H9 (cell line): ENCODE measurements at regions not wholly inside any gene's neighbourhood (a gene's known extent, or its start where the extent isn't known, plus 50 kb on each side); places are given as distances from the start of the nearest gene placed in this dataset.

Experiments
- DNase-seq: peaks from one replicate; pipeline ENCODE4 v3.0.0-alpha.2; 2017
- H2AFZ ChIP-seq: one replicate; pipeline ENCODE4 v1.6.1; 2013; ENCODE audit warnings: mild to moderate bottlenecking, low read length, control low read depth, moderate library complexity
- H2AK5ac ChIP-seq: 2 replicates; pipeline ENCODE4 v1.6.1; 2013; ENCODE audit warnings: low read length, control low read depth, mixed read lengths; ENCODE audit not compliant: insufficient read length
- H2BK120ac ChIP-seq: one replicate; pipeline ENCODE4 v1.6.1; 2013; ENCODE audit warnings: low read depth, mild to moderate bottlenecking, low read length, control low read depth, inconsistent platforms; ENCODE audit not compliant: poor library complexity, severe bottlenecking
- H2BK12ac ChIP-seq: 2 replicates; pipeline ENCODE4 v1.6.1; 2013; ENCODE audit warnings: low read length, control low read depth, mixed read lengths, low read depth; ENCODE audit not compliant: insufficient read length
- H2BK15ac ChIP-seq: 2 replicates; pipeline ENCODE4 v1.6.1; 2013; ENCODE audit warnings: low read depth, low read length, control low read depth
- H2BK20ac ChIP-seq: one replicate; pipeline ENCODE4 v1.6.1; 2013; ENCODE audit warnings: low read depth, mild to moderate bottlenecking, low read length, control low read depth, inconsistent platforms; ENCODE audit not compliant: poor library complexity, severe bottlenecking
- H2BK5ac ChIP-seq: 2 replicates; pipeline ENCODE4 v1.6.1; 2013; ENCODE audit warnings: low read length, control low read depth, mixed read lengths; ENCODE audit not compliant: insufficient read length
- H3K14ac ChIP-seq: 2 replicates; pipeline ENCODE4 v1.6.1; 2013; ENCODE audit warnings: low read length, control low read depth; ENCODE audit not compliant: insufficient read depth
- H3K18ac ChIP-seq: 2 replicates; pipeline ENCODE4 v1.6.1; 2013; ENCODE audit warnings: low read depth, mild to moderate bottlenecking, mixed read lengths, low read length, control low read depth; ENCODE audit not compliant: insufficient read length
- H3K23ac ChIP-seq: 2 replicates; pipeline ENCODE4 v1.6.1; 2013; ENCODE audit warnings: low read length, control low read depth, mixed read lengths, low read depth; ENCODE audit not compliant: insufficient read length
- H3K23me2 ChIP-seq: 2 replicates; pipeline ENCODE4 v1.6.1; 2013; ENCODE audit warnings: low read depth, mild to moderate bottlenecking, mixed read lengths, low read length, control low read depth; ENCODE audit not compliant: insufficient read length, poor library complexity, severe bottlenecking
- H3K27ac ChIP-seq: 2 replicates; pipeline ENCODE4 v1.5.1; 2013; ENCODE audit warnings: low read length, control low read depth, mixed read lengths, low read depth; ENCODE audit not compliant: insufficient read length
- H3K27me3 ChIP-seq: 2 replicates; pipeline ENCODE4 v1.6.1; 2013; ENCODE audit warnings: low read length, control low read depth, inconsistent platforms; ENCODE audit not compliant: insufficient read depth
- H3K4ac ChIP-seq: 2 replicates; pipeline ENCODE4 v1.6.1; 2013; ENCODE audit warnings: low read depth, mild to moderate bottlenecking, control low read depth, inconsistent platforms, low read length, moderate library complexity
- H3K4me1 ChIP-seq: 2 replicates; pipeline ENCODE4 v1.6.1; 2013; ENCODE audit warnings: low read length, control low read depth, inconsistent platforms; ENCODE audit not compliant: insufficient read depth
- H3K4me2 ChIP-seq: 2 replicates; pipeline ENCODE4 v1.6.1; 2013; ENCODE audit warnings: low read length, control low read depth, mixed read lengths; ENCODE audit not compliant: insufficient read length, insufficient read depth
- H3K56ac ChIP-seq: 2 replicates; pipeline ENCODE4 v1.6.1; 2013; ENCODE audit warnings: low read depth, mild to moderate bottlenecking, mixed read lengths, low read length, control low read depth; ENCODE audit not compliant: insufficient read length
- H3K79me1 ChIP-seq: 2 replicates; pipeline ENCODE4 v1.6.1; 2013; ENCODE audit warnings: low read depth, mild to moderate bottlenecking, moderate library complexity, low read length, control low read depth, inconsistent platforms; ENCODE audit not compliant: insufficient read depth, poor library complexity, severe bottlenecking
- H3K79me2 ChIP-seq: 2 replicates; pipeline ENCODE4 v1.6.1; 2013; ENCODE audit warnings: low read length, control low read depth, inconsistent platforms; ENCODE audit not compliant: insufficient read depth
- H3K9ac ChIP-seq: 2 replicates; pipeline ENCODE4 v1.6.1; 2013; ENCODE audit warnings: low read length, control low read depth, mixed read lengths; ENCODE audit not compliant: insufficient read length; ENCODE audit errors: extremely low read depth
- H3K9me3 ChIP-seq: one replicate; pipeline ENCODE4 v1.6.1; 2013; ENCODE audit warnings: low read depth, low read length, inconsistent platforms; ENCODE audit not compliant: control insufficient read depth
- H3T11ph ChIP-seq: one replicate; pipeline ENCODE4 v1.6.1; 2013; ENCODE audit warnings: mild to moderate bottlenecking, low read length, control low read depth, inconsistent platforms
- H4K20me1 ChIP-seq: one replicate; pipeline ENCODE4 v1.6.1; 2013; ENCODE audit not compliant: control insufficient read depth, insufficient read length, insufficient read depth
- H4K5ac ChIP-seq: 2 replicates; pipeline ENCODE4 v1.6.1; 2013; ENCODE audit warnings: low read depth, mild to moderate bottlenecking, mixed read lengths, low read length, control low read depth; ENCODE audit not compliant: insufficient read length
- H4K8ac ChIP-seq: replicated peaks from 2 replicates; pipeline ENCODE4 v1.6.1; 2013; ENCODE audit warnings: low read length, control low read depth, mixed read lengths, low read depth; ENCODE audit not compliant: insufficient read length
- H4K91ac ChIP-seq: 2 replicates; pipeline ENCODE4 v1.6.1; 2013; ENCODE audit warnings: low read depth, mild to moderate bottlenecking, moderate library complexity, mixed read lengths, low read length, control low read depth; ENCODE audit not compliant: insufficient read length
- H3K27ac Mint-ChIP-seq, 3 experiments: 2 replicates in 2 of 3; 3 replicates in 1 of 3; pipeline ENCODE4 v1.8.0; 2020 to 2021; ENCODE audit warnings: mixed read lengths in 3 of 3, mild to moderate bottlenecking in 1 of 3, moderate library complexity in 1 of 3
- H3K27me3 Mint-ChIP-seq: 2 replicates; pipeline ENCODE4 v1.8.0; 2021; ENCODE audit warnings: low read depth, mild to moderate bottlenecking, moderate library complexity, mixed read lengths
- H3K36me3 Mint-ChIP-seq, 3 experiments: 2 replicates in 2 of 3; 3 replicates in 1 of 3; pipeline ENCODE4 v1.8.0; 2020 to 2021; ENCODE audit warnings: low read depth in 3 of 3, mixed read lengths in 3 of 3; ENCODE audit not compliant: insufficient read depth in 1 of 3
- H3K4me1 Mint-ChIP-seq, 2 experiments: 2 replicates each; pipeline ENCODE4 v1.8.0; 2020; ENCODE audit warnings: mixed read lengths in 2 of 2
- H3K4me3 Mint-ChIP-seq, 2 experiments: 2 replicates in 1 of 2; 3 replicates in 1 of 2; pipeline ENCODE4 v1.8.0; 2020 to 2021; ENCODE audit warnings: mild to moderate bottlenecking in 2 of 2, mixed read lengths in 2 of 2, moderate library complexity in 1 of 2
- H3K9me3 Mint-ChIP-seq, 2 experiments: 2 replicates in 1 of 2; 3 replicates in 1 of 2; pipeline ENCODE4 v1.8.0; 2020; ENCODE audit warnings: mild to moderate bottlenecking in 2 of 2, mixed read lengths in 2 of 2, moderate library complexity in 1 of 2
- WGBS: extraction: QIAGEN DNeasy Blood & Tissue Kit; methylation state at CpG from one replicate; pipeline ENCODE4 v1.1.7; 2013; ENCODE audit warnings: missing lambda C conversion rate, low lambda C conversion rate, mixed read lengths; ENCODE audit not compliant: insufficient read length; ENCODE audit errors: extremely low coverage; 5-methylcytosine and 5-hydroxymethylcytosine counted together
- TF ChIP-seq, protein P1 (sequence below): fragments of 200-600 bp; sonication (generic); conservative IDR thresholded peaks from 3 replicates; pipeline ENCODE4 v1.8.0; 2021; ENCODE audit warnings: antibody characterized with exemption, mild to moderate bottlenecking

DNA sequence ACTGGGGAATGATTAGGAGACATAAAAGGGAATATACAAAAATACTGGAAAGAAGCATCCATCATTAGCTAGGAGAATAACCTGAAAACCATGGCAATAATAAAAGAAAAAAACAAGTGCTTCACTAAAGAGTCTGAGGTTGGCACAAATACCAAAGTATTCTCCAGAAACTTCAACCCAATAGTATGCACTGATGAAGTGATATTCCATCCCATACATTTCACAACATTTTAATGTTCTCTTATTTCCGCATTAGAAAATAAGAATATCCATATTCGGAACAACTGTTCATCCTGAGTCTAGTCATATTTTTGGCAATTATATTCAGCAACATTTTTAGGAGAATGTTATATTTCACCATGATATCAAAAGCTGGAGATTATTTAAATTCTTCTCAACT is 116.2 kb downstream of the POSTN start:
- Histone ChIP-seq H3K79me1 (no peaks in the 10 kb centered on the region), H3K23me2 (no peaks in the 10 kb centered on the region), H3K79me2 (no peaks in the 10 kb centered on the region), H2BK20ac (no peak overlapping the region), H3T11ph (no peak overlapping the region), H2AK5ac (no peak overlapping the region), H2BK15ac (no peak overlapping the region), H2AFZ (no peak overlapping the region), H2BK12ac (no peak overlapping the region), H4K91ac (no peak overlapping the region), H3K9me3 (no peaks in the 10 kb centered on the region), H4K20me1 (no peaks in the 10 kb centered on the region), H3K23ac (no peak overlapping the region), H2BK120ac (no peak overlapping the region), H3K27ac (no peak overlapping the region), H3K4ac (no peak overlapping the region), H3K18ac (no peak overlapping the region), H3K4me1 (no peaks in the 10 kb centered on the region), H4K5ac (no peak overlapping the region), H3K56ac (no peak overlapping the region), H4K8ac (no peak overlapping the region), H3K14ac (no peak overlapping the region), H3K4me2 (no peak overlapping the region), H2BK5ac (no peak overlapping the region), H3K9ac (no peak overlapping the region), H3K27me3 (no peaks in the 10 kb centered on the region)
- no CpG with 5 or more reads among the region's 2 CpGs for WGBS
- 0 out of 4 replicates have a peak, but pooled peaks cover 0 to 2% of the 10 kb centered on the region in 2 experiments for H3K4me1 Mint-ChIP-seq
- H3K27ac Mint-ChIP-seq, result no peak overlapping the region
- TF ChIP-seq, protein P1, sequence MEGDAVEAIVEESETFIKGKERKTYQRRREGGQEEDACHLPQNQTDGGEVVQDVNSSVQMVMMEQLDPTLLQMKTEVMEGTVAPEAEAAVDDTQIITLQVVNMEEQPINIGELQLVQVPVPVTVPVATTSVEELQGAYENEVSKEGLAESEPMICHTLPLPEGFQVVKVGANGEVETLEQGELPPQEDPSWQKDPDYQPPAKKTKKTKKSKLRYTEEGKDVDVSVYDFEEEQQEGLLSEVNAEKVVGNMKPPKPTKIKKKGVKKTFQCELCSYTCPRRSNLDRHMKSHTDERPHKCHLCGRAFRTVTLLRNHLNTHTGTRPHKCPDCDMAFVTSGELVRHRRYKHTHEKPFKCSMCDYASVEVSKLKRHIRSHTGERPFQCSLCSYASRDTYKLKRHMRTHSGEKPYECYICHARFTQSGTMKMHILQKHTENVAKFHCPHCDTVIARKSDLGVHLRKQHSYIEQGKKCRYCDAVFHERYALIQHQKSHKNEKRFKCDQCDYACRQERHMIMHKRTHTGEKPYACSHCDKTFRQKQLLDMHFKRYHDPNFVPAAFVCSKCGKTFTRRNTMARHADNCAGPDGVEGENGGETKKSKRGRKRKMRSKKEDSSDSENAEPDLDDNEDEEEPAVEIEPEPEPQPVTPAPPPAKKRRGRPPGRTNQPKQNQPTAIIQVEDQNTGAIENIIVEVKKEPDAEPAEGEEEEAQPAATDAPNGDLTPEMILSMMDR, result no peak
- H3K27me3 Mint-ChIP-seq, result no peaks in the 10 kb centered on the region
- H3K36me3 Mint-ChIP-seq, result no peaks in the 10 kb centered on the region
- no peak overlapping the region for H3K4me3 Mint-ChIP-seq
- no peak for DNase-seq
- no peaks in the 10 kb centered on the region for H3K9me3 Mint-ChIP-seq
